ENCODE measurements at regions not wholly inside any gene's neighbourhood (a gene's known extent, or its start where the extent isn't known, plus 50 kb on each side); places are given as distances from the start of the nearest gene placed in this dataset.
"Not testable (repeated sequence)": the region's sequence is repeated elsewhere in the genome, so short reads cannot be mapped to it uniquely, and the experiment has no call there.

- H4K20me1 ChIP-seq (ENCODE audit: insufficient read depth, low read length, poor library complexity, severe bottlenecking) = no peaks in the 10 kb centered on the region
- no peak overlapping the region for H2AFZ ChIP-seq (ENCODE audit: low read length)
- TF ChIP-seq EZH2phosphoT487 (IDR thresholded peaks at IDR 0.05; ENCODE audit: borderline replicate concordance) = no peak
- no peak for TF ChIP-seq CTCF (conservative IDR thresholded peaks at IDR 0.05; ENCODE audit: low read length)
- no peaks in the 10 kb centered on the region for H3F3A ChIP-seq (ENCODE audit: low read depth)
- H3K9ac ChIP-seq (ENCODE audit: low read depth, low read length, poor library complexity, severe bottlenecking) = no peak overlapping the region
- H3K4me2 ChIP-seq (ENCODE audit: low read depth, low read length, poor library complexity, severe bottlenecking) = no peak overlapping the region
- no peaks in the 10 kb centered on the region for H3K27me3 ChIP-seq (ENCODE audit: insufficient read depth, low read length, poor library complexity, severe bottlenecking)
- H3K36me3 ChIP-seq (ENCODE audit: insufficient read depth, low read length) = no peaks in the 10 kb centered on the region
- H3K9me2 ChIP-seq (replicated peaks; ENCODE audit: low read depth, low read length) = no peaks in the 10 kb centered on the region
- H3K4me3 ChIP-seq (ENCODE audit: low read length, poor library complexity, severe bottlenecking) = no peak overlapping the region
- no peaks in the 10 kb centered on the region for H3K4me1 ChIP-seq (ENCODE audit: insufficient read depth, low read length, poor library complexity, severe bottlenecking)
- no peaks in the 10 kb centered on the region for H3K79me2 ChIP-seq (ENCODE audit: insufficient read depth, low read length)
- H3K9me3 ChIP-seq (ENCODE audit: insufficient read depth, low read depth, low read length) = no peaks in the 10 kb centered on the region
These were observed 416.8 kb upstream of the ASIC2 start for GRCh38 chr17:33709881-33710280.

GRCh38 chr17:33712120-33712519, 419.0 kb upstream of the ASIC2 start:
- no peaks in the 10 kb centered on the region for H3F3A ChIP-seq (ENCODE audit: low read depth)
- TF ChIP-seq EZH2phosphoT487 (IDR thresholded peaks at IDR 0.05; ENCODE audit: borderline replicate concordance) (no peak), CTCF (conservative IDR thresholded peaks at IDR 0.05; ENCODE audit: low read length) (no peak)
- H3K4me2 ChIP-seq (ENCODE audit: low read depth, low read length, poor library complexity, severe bottlenecking) = no peak overlapping the region
- H4K20me1 ChIP-seq (ENCODE audit: insufficient read depth, low read length, poor library complexity, severe bottlenecking) = no peaks in the 10 kb centered on the region
- H3K27me3 ChIP-seq (ENCODE audit: insufficient read depth, low read length, poor library complexity, severe bottlenecking) = no peaks in the 10 kb centered on the region
- H3K9me3 ChIP-seq (ENCODE audit: insufficient read depth, low read depth, low read length) = no peaks in the 10 kb centered on the region
- no peak overlapping the region for H2AFZ ChIP-seq (ENCODE audit: low read length)
- H3K4me3 ChIP-seq (ENCODE audit: low read length, poor library complexity, severe bottlenecking) = no peak overlapping the region
- no peaks in the 10 kb centered on the region for H3K36me3 ChIP-seq (ENCODE audit: insufficient read depth, low read length)
- H3K9ac ChIP-seq (ENCODE audit: low read depth, low read length, poor library complexity, severe bottlenecking) = no peak overlapping the region
- H3K79me2 ChIP-seq (ENCODE audit: insufficient read depth, low read length) = no peaks in the 10 kb centered on the region
- no peaks in the 10 kb centered on the region for H3K9me2 ChIP-seq (replicated peaks; ENCODE audit: low read depth, low read length)
- no peaks in the 10 kb centered on the region for H3K4me1 ChIP-seq (ENCODE audit: insufficient read depth, low read length, poor library complexity, severe bottlenecking)

- Histone ChIP-seq H3K79me2 (ENCODE audit: insufficient read depth, low read length) (no peaks in the 10 kb centered on the region), H3K27me3 (ENCODE audit: insufficient read depth, low read length, poor library complexity, severe bottlenecking) (no peaks in the 10 kb centered on the region), H3K4me2 (ENCODE audit: low read depth, low read length, poor library complexity, severe bottlenecking) (no peak overlapping the region), H3K4me3 (ENCODE audit: low read length, poor library complexity, severe bottlenecking) (no peak overlapping the region), H3K9me3 (ENCODE audit: insufficient read depth, low read depth, low read length) (no peaks in the 10 kb centered on the region), H2AFZ (ENCODE audit: low read length) (no peak overlapping the region), H3K9ac (ENCODE audit: low read depth, low read length, poor library complexity, severe bottlenecking) (no peak overlapping the region), H4K20me1 (ENCODE audit: insufficient read depth, low read length, poor library complexity, severe bottlenecking) (no peaks in the 10 kb centered on the region), H3K4me1 (ENCODE audit: insufficient read depth, low read length, poor library complexity, severe bottlenecking) (no peaks in the 10 kb centered on the region), H3K36me3 (ENCODE audit: insufficient read depth, low read length) (no peaks in the 10 kb centered on the region), H3F3A (ENCODE audit: low read depth) (no peaks in the 10 kb centered on the region), H3K9me2 (replicated peaks; ENCODE audit: low read depth, low read length) (no peaks in the 10 kb centered on the region)
- TF ChIP-seq EZH2phosphoT487 (IDR thresholded peaks at IDR 0.05; ENCODE audit: borderline replicate concordance) (no peak), CTCF (conservative IDR thresholded peaks at IDR 0.05; ENCODE audit: low read length) (no peak)
These were observed 423.9 kb upstream of the ASIC2 start for GRCh38 chr17:33716957-33717356.

GRCh38 chr17:33723736-33724135, 430.6 kb upstream of the ASIC2 start:
- not testable (repeated sequence) for H3K36me3 ChIP-seq (ENCODE audit: insufficient read depth, low read length); H4K20me1 ChIP-seq (ENCODE audit: insufficient read depth, low read length, poor library complexity, severe bottlenecking); H3K9me3 ChIP-seq (ENCODE audit: insufficient read depth, low read depth, low read length); H3K9ac ChIP-seq (ENCODE audit: low read depth, low read length, poor library complexity, severe bottlenecking); H3K79me2 ChIP-seq (ENCODE audit: insufficient read depth, low read length); H3K4me1 ChIP-seq (ENCODE audit: insufficient read depth, low read length, poor library complexity, severe bottlenecking); H2AFZ ChIP-seq (ENCODE audit: low read length); H3K4me2 ChIP-seq (ENCODE audit: low read depth, low read length, poor library complexity, severe bottlenecking); H3K9me2 ChIP-seq (replicated peaks; ENCODE audit: low read depth, low read length); H3F3A ChIP-seq (ENCODE audit: low read depth); H3K27me3 ChIP-seq (ENCODE audit: insufficient read depth, low read length, poor library complexity, severe bottlenecking); H3K4me3 ChIP-seq (ENCODE audit: low read length, poor library complexity, severe bottlenecking)

All from Loucy (cell line).